H1 (cell line): ENCODE measurements at regions not wholly inside any gene's neighbourhood (a gene's known extent, or its start where the extent isn't known, plus 50 kb on each side); places are given as distances from the start of the nearest gene placed in this dataset.
A peak's percentile ranks its signal among the peaks of the same experiment; 100 is the strongest.

Experiments used
- CTCF ChIA-PET: fragments of 300-600 bp; sonication (Branson Sonifier 250); formaldehyde crosslinking; loops from one replicate; lab custom pipeline; 2021; ENCODE audit not compliant: partially characterized antibody; lab: Charles Lee
- POLR2A ChIA-PET: fragments of 300-600 bp; sonication (Branson Sonifier 250); formaldehyde crosslinking; loops from one replicate; lab custom pipeline; 2021; ENCODE audit warnings: inconsistent platforms; ENCODE audit not compliant: partially characterized antibody; lab: Charles Lee
- DNase-seq, 2 experiments: peaks; one replicate each; pipeline versions ENCODE4 v3.0.0 to v3.0.0-alpha.2; 2010 to 2022; ENCODE audit warnings: low spot score in 2 of 2, low read depth in 1 of 2, mixed read lengths in 1 of 2
- FAIRE-seq: peaks from 2 replicates; lab custom pipeline; 2011; peaks lifted over from hg19 to GRCh38; lab: Jason Lieb, UNC
- H2AFZ ChIP-seq: 2 replicates; pipeline ENCODE4 v1.8.1; 2012; ENCODE audit warnings: low read length, inconsistent platforms
- H2AK5ac ChIP-seq: 2 replicates; pipeline ENCODE4 v1.6.1; 2013; ENCODE audit warnings: low read depth, low read length
- H2BK120ac ChIP-seq: replicated peaks from 2 replicates; pipeline ENCODE3; 2013; ENCODE audit warnings: low read depth, low read length, inconsistent platforms
- H2BK12ac ChIP-seq: 2 replicates; pipeline ENCODE4 v1.6.1; 2013; ENCODE audit warnings: low read depth, low read length
- H2BK15ac ChIP-seq: 2 replicates; pipeline ENCODE4 v1.6.1; 2013; ENCODE audit warnings: low read length
- H2BK20ac ChIP-seq: 2 replicates; pipeline ENCODE4 v1.6.1; 2013; ENCODE audit warnings: low read length
- H2BK5ac ChIP-seq: 2 replicates; pipeline ENCODE4 v1.6.1; 2013; ENCODE audit warnings: low read depth, low read length
- H3K14ac ChIP-seq: 2 replicates; pipeline ENCODE4 v1.6.1; 2013; ENCODE audit warnings: inconsistent platforms; ENCODE audit not compliant: insufficient read length
- H3K18ac ChIP-seq: 2 replicates; pipeline ENCODE4 v1.6.1; 2013; ENCODE audit warnings: low read length; ENCODE audit errors: extremely low read depth
- H3K23ac ChIP-seq: 2 replicates; pipeline ENCODE4 v1.6.1; 2013; ENCODE audit warnings: inconsistent platforms; ENCODE audit not compliant: insufficient read length
- H3K23me2 ChIP-seq: 2 replicates; pipeline ENCODE4 v1.6.1; 2013; ENCODE audit warnings: low read depth, low read length
- H3K27ac ChIP-seq: 2 replicates; pipeline ENCODE4 v1.6.1; 2011; ENCODE audit warnings: low read depth, low read length, inconsistent platforms
- H3K27me3 ChIP-seq, 4 experiments: replicated peaks in 1 of 4; 1 replicate in 1 of 4; 2 replicates in 3 of 4; pipeline versions ENCODE4 v1.6.1 to v1.8.1; 2011 to 2013; ENCODE audit warnings: low read length in 3 of 4, mild to moderate bottlenecking in 3 of 4, inconsistent platforms in 2 of 4, mixed read lengths in 2 of 4, moderate library complexity in 1 of 4; ENCODE audit not compliant: control insufficient read depth in 3 of 4, insufficient read depth in 3 of 4; ENCODE audit errors: extremely low read depth in 1 of 4
- H3K36me3 ChIP-seq, 4 experiments: 2 replicates each; pipeline versions ENCODE4 v1.6.1 to v1.8.1; 2011 to 2013; ENCODE audit warnings: mild to moderate bottlenecking in 4 of 4, low read length in 3 of 4, moderate library complexity in 2 of 4, control low read depth in 1 of 4, inconsistent platforms in 1 of 4; ENCODE audit not compliant: insufficient read depth in 4 of 4, control insufficient read depth in 2 of 4
- H3K4ac ChIP-seq: replicated peaks from 2 replicates; pipeline ENCODE3; 2013; ENCODE audit warnings: low read length, low read depth, mixed read lengths, inconsistent platforms; ENCODE audit not compliant: insufficient read length
- H3K4me1 ChIP-seq, 4 experiments: replicated peaks in 1 of 4; 1 replicate in 1 of 4; 2 replicates in 3 of 4; pipeline versions ENCODE4 v1.6.1 to v1.8.1; 2011 to 2013; ENCODE audit warnings: low read length in 3 of 4, inconsistent platforms in 2 of 4, mixed read lengths in 1 of 4; ENCODE audit not compliant: insufficient read depth in 4 of 4, control insufficient read depth in 3 of 4
- H3K4me2 ChIP-seq, 2 experiments: 2 replicates each; pipeline versions ENCODE4 v1.6.1 to v1.8.1; 2011 to 2013; ENCODE audit warnings: low read depth in 2 of 2, low read length in 2 of 2, control low read depth in 1 of 2, inconsistent platforms in 1 of 2, mild to moderate bottlenecking in 1 of 2; ENCODE audit not compliant: insufficient read depth in 1 of 2
- H3K4me3 ChIP-seq, 4 experiments: fragments of 200-600, 300-600 bp in 1 of 4; sonication (generic), shearing (Covaris generic), sonication (Bioruptor Twin) in 1 of 4; 2 replicates each; pipeline versions ENCODE4 v1.5.1 to v1.8.1; 2011 to 2016; ENCODE audit warnings: low read length in 4 of 4, low read depth in 3 of 4, control low read depth in 2 of 4, inconsistent platforms in 2 of 4, mild to moderate bottlenecking in 2 of 4, mixed read lengths in 1 of 4, moderate library complexity in 1 of 4; ENCODE audit not compliant: insufficient read depth in 2 of 4; ENCODE audit errors: extremely low read depth in 1 of 4
- H3K56ac ChIP-seq: replicated peaks from 2 replicates; pipeline ENCODE3; 2013; ENCODE audit warnings: low read depth, mild to moderate bottlenecking, mixed read lengths, low read length, inconsistent platforms; ENCODE audit not compliant: insufficient read length
- H3K79me1 ChIP-seq: 2 replicates; pipeline ENCODE4 v1.6.1; 2013; ENCODE audit warnings: low read depth, low read length, control low read depth
- H3K79me2 ChIP-seq, 2 experiments: 2 replicates each; pipeline versions ENCODE4 v1.6.1 to v1.8.1; 2012 to 2013; ENCODE audit warnings: low read length in 2 of 2, mild to moderate bottlenecking in 2 of 2, inconsistent platforms in 1 of 2; ENCODE audit not compliant: insufficient read depth in 2 of 2, control insufficient read depth in 1 of 2
- H3K9ac ChIP-seq, 4 experiments: replicated peaks in 1 of 4; 1 replicate in 1 of 4; 2 replicates in 3 of 4; pipeline versions ENCODE4 v1.6.1 to v1.8.1; 2011 to 2013; ENCODE audit warnings: low read depth in 3 of 4, low read length in 3 of 4, control low read depth in 2 of 4, mild to moderate bottlenecking in 2 of 4, moderate library complexity in 2 of 4, inconsistent platforms in 1 of 4; ENCODE audit errors: extremely low read depth in 1 of 4
- H3K9me3 ChIP-seq, 2 experiments: 2 replicates each; pipeline versions ENCODE4 v1.6.1 to v1.8.1; 2012 to 2013; ENCODE audit warnings: mild to moderate bottlenecking in 2 of 2, moderate library complexity in 2 of 2, control low read depth in 1 of 2, inconsistent platforms in 1 of 2, low read depth in 1 of 2, low read length in 1 of 2, mixed read lengths in 1 of 2; ENCODE audit not compliant: insufficient read depth in 2 of 2
- H4K20me1 ChIP-seq, 2 experiments: replicated peaks in 1 of 2; 2 replicates each; pipeline versions ENCODE3 to v1.8.1; 2011 to 2013; ENCODE audit warnings: inconsistent platforms in 2 of 2, low read length in 2 of 2, mild to moderate bottlenecking in 1 of 2; ENCODE audit not compliant: insufficient read depth in 2 of 2, control insufficient read depth in 1 of 2
- H4K5ac ChIP-seq: 2 replicates; pipeline ENCODE4 v1.6.1; 2013; ENCODE audit warnings: low read length, low read depth, mixed read lengths, inconsistent platforms; ENCODE audit not compliant: insufficient read length
- H4K8ac ChIP-seq: 2 replicates; pipeline ENCODE4 v1.8.0; 2013; ENCODE audit warnings: mild to moderate bottlenecking, moderate library complexity, low read length, inconsistent platforms; ENCODE audit not compliant: insufficient read depth; ENCODE audit errors: extremely low read depth
- H4K91ac ChIP-seq: replicated peaks from 2 replicates; pipeline ENCODE3; 2013; ENCODE audit warnings: low read length, mixed read lengths, inconsistent platforms; ENCODE audit not compliant: insufficient read length
- ATF2 ChIP-seq: IDR thresholded peaks from 2 replicates; pipeline ENCODE4 v1.6.1; 2012; ENCODE audit warnings: low read length, inconsistent platforms
- CHD2 ChIP-seq: IDR thresholded peaks from 2 replicates; pipeline ENCODE4 v1.6.1; 2012; ENCODE audit warnings: low read length, improper control_type of control experiment
- FOSL1 ChIP-seq: IDR thresholded peaks from 2 replicates; pipeline ENCODE4 v1.6.1; 2011; ENCODE audit warnings: mild to moderate bottlenecking, low read depth, low read length, moderate library complexity; ENCODE audit not compliant: insufficient read depth
- JUND ChIP-seq: IDR thresholded peaks from 2 replicates; pipeline ENCODE4 v1.6.1; 2011; ENCODE audit warnings: mild to moderate bottlenecking, improper control_type of control experiment, low read length
- KDM5A ChIP-seq: fragments of 200-600 bp; IDR thresholded peaks from 2 replicates; pipeline ENCODE4 v1.7.1; 2012; ENCODE audit warnings: mild to moderate bottlenecking, low read length, inconsistent platforms, mixed read lengths
- RNF2 ChIP-seq: fragments of 200-900, 300-1000 bp; sonication (generic); IDR thresholded peaks from 2 replicates; pipeline ENCODE4 v1.7.1; 2016; ENCODE audit warnings: borderline replicate concordance, low read depth, mild to moderate bottlenecking, antibody characterized with exemption, low read length; ENCODE audit not compliant: poor library complexity, severe bottlenecking; ENCODE audit errors: missing control alignments
- SRF ChIP-seq: IDR thresholded peaks from 2 replicates; pipeline ENCODE4 v1.6.1; 2011; ENCODE audit warnings: mild to moderate bottlenecking, low read depth, low read length, moderate library complexity
- TBP ChIP-seq: IDR thresholded peaks from 2 replicates; pipeline ENCODE4 v1.6.1; 2011; ENCODE audit warnings: low read depth, low read length, improper control_type of control experiment
- WGBS, 2 experiments: shearing (Covaris generic) in 1 of 2; methylation state at CpG; one replicate each; pipeline versions ENCODE4 v1.1.6 to v1.1.7; 2013 to 2015; ENCODE audit warnings: low lambda C conversion rate in 2 of 2, mixed read lengths in 2 of 2, inconsistent platforms in 1 of 2, low coverage in 1 of 2, missing lambda C conversion rate in 1 of 2; ENCODE audit not compliant: insufficient replicate concordance in 2 of 2, insufficient coverage in 1 of 2, insufficient read length in 1 of 2; ENCODE audit errors: extremely low coverage in 1 of 2, missing lambda C conversion rate in 1 of 2; 5-methylcytosine and 5-hydroxymethylcytosine counted together

GRCh38 chr1:4171480-4172450 lies 271.7 kb upstream of the C1orf174 start:
- POLR2A ChIA-PET = no interaction called here
- DNase-seq (peak in 1 of 2 experiments; percentile 45), FAIRE-seq (no peak)
- peak overlapping the region; percentile 69; the same call in 1 of the 2 replicates for H4K8ac ChIP-seq
- peaks cover 0 to 4% (median 1%) of the 10 kb centered on the region in 4 experiments; a peak in 5 of 7 replicates for H3K4me1 ChIP-seq
- no peaks in the 10 kb centered on the region for H3K79me1 ChIP-seq
- H3K79me2 ChIP-seq = no peaks in the 10 kb centered on the region
- no peak overlapping the region; the same call in 1 of the 2 replicates for H2BK12ac ChIP-seq
- CTCF ChIA-PET = no interaction called here
- no peaks in the 10 kb centered on the region for H4K20me1 ChIP-seq
- H3K36me3 ChIP-seq = no peaks in the 10 kb centered on the region
- H2AK5ac ChIP-seq = no peak overlapping the region
- no peaks in the 10 kb centered on the region for H3K23me2 ChIP-seq
- H3K9me3 ChIP-seq = no peaks in the 10 kb centered on the region
- H4K91ac ChIP-seq = no peak overlapping the region
- H3K27ac ChIP-seq = no peak overlapping the region
- no peak overlapping the region for H4K5ac ChIP-seq
- H3K56ac ChIP-seq = no peak overlapping the region
- WGBS, 2 experiments = 80% methylated on average over 23 of the region's 23 CpGs; no CpG with 5 or more reads in 1 of the 2 experiments
- TF ChIP-seq CHD2 (no peak), ATF2 (no peak), TBP (no peak), RNF2 (no peak), SRF (no peak), KDM5A (no peak), JUND (0 out of 2 replicates have a peak, but pooled peaks have one; percentile 27), FOSL1 (no peak)
- H3K9ac ChIP-seq = no peak overlapping the region
- no peak overlapping the region for H3K4me3 ChIP-seq
- H2BK20ac ChIP-seq = no peak overlapping the region
- H3K14ac ChIP-seq = no peak overlapping the region
- H3K27me3 ChIP-seq = no peaks in the 10 kb centered on the region; a peak in 1 of 7 replicates
- no peak overlapping the region for H3K18ac ChIP-seq
- no peak overlapping the region for H2AFZ ChIP-seq
- H3K4ac ChIP-seq = no peak overlapping the region
- H3K4me2 ChIP-seq = no peak overlapping the region
- no peak overlapping the region for H2BK5ac ChIP-seq
- H3K23ac ChIP-seq = no peak overlapping the region
- peak overlapping the region; percentile 0; the same call in 1 of the 2 replicates for H2BK15ac ChIP-seq
- no peak overlapping the region for H2BK120ac ChIP-seq
